ENCODE measurements at regions not wholly inside any gene's neighbourhood (a gene's known extent, or its start where the extent isn't known, plus 50 kb on each side); places are given as distances from the start of the nearest gene placed in this dataset.

DNA sequence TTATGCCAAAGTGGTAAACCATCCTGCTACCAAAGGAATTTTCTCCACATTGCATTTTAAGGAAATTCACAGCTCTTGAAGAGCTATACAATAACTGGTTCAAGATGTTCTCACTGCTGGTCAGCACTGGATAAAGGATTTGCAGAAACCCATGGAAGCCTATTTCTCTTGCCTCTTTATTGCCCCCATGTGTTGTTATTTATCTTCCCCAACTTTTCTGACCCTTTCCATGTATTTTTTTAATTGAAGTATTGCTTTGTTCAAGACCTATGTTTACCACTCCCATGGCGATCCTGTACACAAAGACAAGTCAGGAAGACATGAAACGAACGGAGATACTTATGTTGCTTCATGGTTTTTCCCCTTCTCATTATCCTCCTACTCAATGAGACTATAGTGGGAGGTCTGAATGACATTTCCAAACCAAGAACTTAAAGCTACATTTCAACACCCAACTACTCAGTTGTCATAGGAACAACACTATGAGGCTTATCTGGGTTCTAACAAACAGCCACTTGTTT lies 566.4 kb upstream of the DIPK2B start:
- no peak for FAIRE-seq

GRCh38 chrX:45765767-45766166 lies 565.1 kb upstream of the DIPK2B start:
- no peak for FAIRE-seq

- no peak for FAIRE-seq
These were observed 564.6 kb upstream of the DIPK2B start for GRCh38 chrX:45765281-45765680.

- FAIRE-seq = no peak
These were observed 562.3 kb upstream of the DIPK2B start for GRCh38 chrX:45762699-45763647.

DNA sequence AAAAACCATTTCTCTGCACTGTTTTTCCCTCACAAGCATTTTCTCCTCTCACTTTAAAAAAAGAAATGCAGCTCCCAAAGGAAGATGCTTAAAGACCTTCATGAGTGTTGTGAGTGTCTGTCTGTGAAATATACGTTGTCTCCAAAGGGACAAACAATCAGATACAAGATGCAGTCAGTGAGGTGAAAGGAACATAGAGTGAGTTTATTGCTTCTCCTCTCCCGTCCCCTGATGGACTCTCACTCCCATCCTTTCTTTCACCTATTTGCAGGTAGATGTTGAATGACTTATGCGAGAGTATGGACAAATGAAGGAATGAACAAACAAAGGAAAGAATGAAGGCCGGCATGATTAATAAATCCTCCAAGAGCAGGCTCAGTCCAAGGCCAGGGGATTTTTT lies 561.2 kb upstream of the DIPK2B start:
- no peak for FAIRE-seq

- no peak for FAIRE-seq
These were observed 559.6 kb upstream of the DIPK2B start for GRCh38 chrX:45760187-45760742.

DNA sequence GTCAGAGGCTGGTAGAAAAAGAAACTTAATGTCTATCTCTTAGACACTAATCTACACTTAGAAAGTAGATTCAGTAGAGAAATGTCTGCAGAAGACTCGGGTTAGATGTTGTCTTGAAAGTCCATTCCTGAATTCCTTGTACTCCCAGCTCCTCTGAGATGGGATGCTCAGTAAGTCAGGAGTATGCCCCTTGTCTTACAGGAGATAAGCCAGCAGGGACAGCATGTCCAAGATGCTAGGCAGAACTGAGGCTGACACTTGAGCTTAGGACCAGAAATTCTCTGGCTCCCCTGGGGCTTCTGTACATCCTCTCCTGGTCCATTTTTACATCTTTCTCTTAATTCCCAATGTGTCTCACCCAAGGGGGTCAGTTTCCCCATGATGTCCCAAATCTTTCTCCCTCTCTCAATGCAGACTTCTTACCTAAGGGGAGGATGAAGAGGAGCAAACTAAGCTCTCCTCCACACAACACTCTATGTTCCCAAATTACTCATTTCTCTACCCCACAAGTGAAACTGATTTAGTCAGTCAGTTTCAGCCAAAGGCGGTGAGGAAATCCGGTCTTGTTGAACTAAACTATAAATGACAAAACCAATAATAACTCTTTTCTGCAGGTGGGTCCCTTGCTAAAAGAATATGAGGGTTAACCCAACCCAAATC lies 558.2 kb upstream of the DIPK2B start:
- FAIRE-seq = no peak

- no peak for FAIRE-seq
These were observed 557.6 kb upstream of the DIPK2B start for GRCh38 chrX:45758319-45758718.

GRCh38 chrX:45757272-45757671 lies 556.6 kb upstream of the DIPK2B start:
- FAIRE-seq = no peak

- FAIRE-seq = no peak
These were observed 555.9 kb upstream of the DIPK2B start for GRCh38 chrX:45756557-45756956.

- FAIRE-seq = no peak
These were observed 555.0 kb upstream of the DIPK2B start for GRCh38 chrX:45755703-45756102.

- FAIRE-seq = no peak
These were observed 550.5 kb upstream of the DIPK2B start for GRCh38 chrX:45751156-45751555.

DNA sequence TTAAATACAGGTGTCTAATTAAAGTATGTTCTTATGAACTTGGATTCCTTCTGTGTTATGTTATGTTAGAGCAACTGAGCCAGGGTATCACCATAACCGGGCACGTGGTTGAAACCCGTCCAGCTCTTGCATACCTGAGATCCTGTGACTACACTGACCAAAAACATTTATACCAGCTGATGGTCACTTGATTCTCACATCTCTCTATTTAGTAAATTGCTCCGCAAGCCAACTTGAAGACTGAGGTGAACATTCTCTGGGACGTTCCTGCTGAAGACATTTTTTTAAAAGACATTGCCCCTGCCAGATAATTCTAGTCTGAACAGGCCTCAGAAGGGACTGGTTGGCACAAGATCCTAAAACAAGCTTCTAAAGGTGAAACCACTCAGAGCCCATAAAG lies 550.0 kb upstream of the DIPK2B start:
- FAIRE-seq = no peak

- FAIRE-seq = no peak
These were observed 548.7 kb upstream of the DIPK2B start for GRCh38 chrX:45749375-45749774.

GRCh38 chrX:45748369-45748774 lies 547.7 kb upstream of the DIPK2B start:
- FAIRE-seq = no peak

DNA sequence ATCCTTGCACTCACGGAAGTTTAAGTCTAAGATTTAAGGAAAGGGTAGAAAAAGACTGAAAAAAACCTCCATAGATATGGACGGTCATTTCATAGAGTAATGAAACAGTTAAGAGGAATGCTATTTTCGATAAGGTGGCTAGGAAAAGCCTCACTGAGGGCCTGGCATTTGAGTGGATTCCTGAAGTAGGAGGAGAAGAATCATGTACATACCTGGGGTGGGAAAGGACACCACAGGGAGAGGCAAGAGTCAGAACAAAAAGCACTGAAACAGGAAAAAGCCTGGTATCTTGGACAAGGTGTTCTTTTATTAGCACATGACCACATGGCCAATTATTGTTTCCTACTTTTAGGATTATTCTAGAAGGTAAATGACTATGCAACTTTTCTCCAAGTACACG lies 547.2 kb upstream of the DIPK2B start:
- no peak for FAIRE-seq

DNA sequence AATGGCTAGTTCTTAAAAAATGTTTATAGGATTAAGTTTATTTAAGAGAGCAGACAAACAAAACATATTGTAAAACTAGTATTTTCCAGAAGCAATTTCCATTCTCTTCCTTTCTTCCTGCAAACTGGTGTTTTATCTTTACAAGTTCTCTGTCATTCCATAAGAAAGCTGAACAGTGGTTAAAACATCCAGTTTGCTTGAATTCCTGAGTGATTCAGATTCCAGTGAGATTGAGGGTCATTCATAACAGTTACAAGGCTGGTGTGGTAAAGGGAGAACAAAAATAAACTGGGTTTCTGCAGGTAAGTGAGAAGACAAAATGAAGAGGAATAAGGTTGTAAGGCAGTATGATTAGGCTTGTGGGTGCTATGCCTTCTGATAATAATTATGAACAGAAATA lies 544.8 kb upstream of the DIPK2B start:
- no peak for FAIRE-seq

GRCh38 chrX:45743906-45744625 lies 543.4 kb upstream of the DIPK2B start:
- no peak for FAIRE-seq

DNA sequence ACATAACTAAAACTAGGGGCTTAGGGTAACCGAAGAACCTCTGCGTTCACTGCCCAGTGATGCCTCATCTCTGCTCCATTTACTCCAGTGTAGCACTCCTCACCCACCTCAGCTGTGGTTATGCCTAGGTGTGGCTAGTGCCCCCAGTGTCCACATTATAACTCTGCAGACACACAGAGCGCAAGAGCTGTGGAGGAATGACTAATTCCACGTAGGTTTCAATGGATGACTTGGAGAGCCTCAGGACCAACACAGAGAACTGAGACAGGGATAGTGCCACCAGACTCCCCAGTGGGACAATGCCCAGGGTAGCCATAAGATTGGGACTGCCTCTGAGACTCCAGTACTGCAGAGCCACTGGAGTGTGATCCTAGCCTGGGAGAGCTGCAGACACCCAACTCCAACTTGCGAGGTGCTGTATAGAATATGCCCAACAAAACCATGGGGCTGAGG lies 542.4 kb upstream of the DIPK2B start:
- FAIRE-seq = no peak

DNA sequence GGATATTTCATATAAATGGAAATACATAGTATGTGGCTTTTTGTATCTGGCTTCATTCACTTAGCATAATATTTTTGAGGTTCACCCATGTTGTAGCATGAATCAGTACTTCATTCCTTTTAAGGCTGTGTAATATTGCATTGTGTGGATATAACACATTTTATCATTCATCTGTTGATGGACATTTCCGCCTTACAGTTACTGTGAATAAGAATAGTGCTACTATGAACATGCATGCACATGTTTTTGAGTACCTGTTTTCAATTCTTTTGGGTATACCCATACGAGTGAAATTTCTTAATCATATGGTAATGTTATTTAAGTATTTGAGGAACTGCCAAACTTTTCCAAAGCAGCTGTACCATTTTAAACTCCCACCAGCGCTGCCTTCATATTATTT lies 539.6 kb upstream of the DIPK2B start:
- FAIRE-seq = no peak

GRCh38 chrX:45735571-45735970 lies 534.9 kb upstream of the DIPK2B start:
- FAIRE-seq = no peak

DNA sequence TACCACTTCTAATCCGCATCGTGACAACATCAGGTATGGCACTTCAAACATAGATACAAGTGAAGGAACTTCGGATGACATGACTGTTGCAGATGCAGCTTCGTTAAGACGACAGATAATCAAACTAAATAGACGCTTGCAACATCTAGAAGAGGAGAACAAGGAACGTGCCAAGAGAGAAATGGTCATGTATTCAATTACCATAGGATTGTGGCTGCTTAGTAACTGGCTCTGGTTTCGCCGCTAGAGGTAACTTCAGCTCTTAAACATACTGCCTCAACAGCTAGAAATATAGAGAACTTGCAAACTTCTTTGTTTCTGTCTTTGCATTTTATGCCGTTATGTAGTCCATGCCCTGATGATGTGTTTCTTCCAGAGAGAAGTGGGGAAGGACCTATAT lies 530.8 kb upstream of the DIPK2B start:
- FAIRE-seq = no peak

DNA sequence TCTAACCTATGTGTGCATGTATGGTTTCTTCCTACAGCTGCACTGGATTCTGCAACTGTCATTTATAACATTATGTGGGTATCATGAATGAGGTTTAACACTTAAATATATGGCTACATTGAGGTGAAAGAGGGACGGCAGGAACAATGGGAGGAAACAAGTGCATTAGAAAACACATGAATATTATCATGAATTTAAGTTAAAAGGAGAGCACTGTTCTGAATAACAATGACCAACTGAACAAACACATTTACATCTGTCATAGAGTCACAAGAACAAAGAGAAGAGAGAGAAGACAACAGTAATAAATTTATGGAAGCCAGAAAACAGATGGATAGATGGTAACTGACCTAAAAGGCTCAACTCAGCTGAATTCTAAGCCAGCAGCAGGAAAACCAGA lies 527.1 kb upstream of the DIPK2B start:
- FAIRE-seq = no peak
